ENCODE measurements at regions not wholly inside any gene's neighbourhood (a gene's known extent, or its start where the extent isn't known, plus 50 kb on each side); places are given as distances from the start of the nearest gene placed in this dataset.

GRCh38 chr21:23531444-23531843 is 2075.8 kb downstream of the MRPL39 start:
- no peaks in the 10 kb centered on the region for H3K36me3 ChIP-seq
- no peaks in the 10 kb centered on the region for H3K9me3 ChIP-seq
- no peaks in the 10 kb centered on the region for H3K27me3 ChIP-seq (replicated peaks; ENCODE audit: insufficient read depth)
- H3K4me3 ChIP-seq, result no peak overlapping the region
- no peak overlapping the region for H3K27ac ChIP-seq
- no peaks in the 10 kb centered on the region for H3K4me1 ChIP-seq (ENCODE audit: control insufficient read depth in 1 of 2, low read depth in 2 of 2)
- DNase-seq (ENCODE audit: low spot score) (no peak), ATAC-seq (ENCODE audit: insufficient number of reproducible peaks, low FRiP score, low read depth) (no peak)
- no peak for TF ChIP-seq CTCF (IDR thresholded peaks at IDR 0.05)

GRCh38 chr21:23524685-23525084 is 2082.6 kb downstream of the MRPL39 start:
- Histone ChIP-seq H3K4me3 (no peak overlapping the region), H3K27ac (no peak overlapping the region), H3K4me1 (ENCODE audit: control insufficient read depth in 1 of 2, low read depth in 2 of 2) (no peaks in the 10 kb centered on the region), H3K36me3 (no peaks in the 10 kb centered on the region), H3K27me3 (replicated peaks; ENCODE audit: insufficient read depth) (no peaks in the 10 kb centered on the region), H3K9me3 (no peaks in the 10 kb centered on the region)
- no peak for TF ChIP-seq CTCF (IDR thresholded peaks at IDR 0.05)
- no peak for DNase-seq (ENCODE audit: low spot score)
- no peak for ATAC-seq (ENCODE audit: insufficient number of reproducible peaks, low FRiP score, low read depth)

GRCh38 chr21:23522751-23523150 is 2084.5 kb downstream of the MRPL39 start:
- DNase-seq (ENCODE audit: low spot score) (no peak), ATAC-seq (ENCODE audit: insufficient number of reproducible peaks, low FRiP score, low read depth) (no peak)
- no peaks in the 10 kb centered on the region for H3K9me3 ChIP-seq
- H3K4me3 ChIP-seq, result no peak overlapping the region
- no peak for TF ChIP-seq CTCF (IDR thresholded peaks at IDR 0.05)
- no peaks in the 10 kb centered on the region for H3K27me3 ChIP-seq (replicated peaks; ENCODE audit: insufficient read depth)
- no peak overlapping the region for H3K27ac ChIP-seq
- H3K4me1 ChIP-seq (ENCODE audit: control insufficient read depth in 1 of 2, low read depth in 2 of 2), result no peaks in the 10 kb centered on the region
- H3K36me3 ChIP-seq, result no peaks in the 10 kb centered on the region

GRCh38 chr21:23507501-23507900 is 2099.8 kb downstream of the MRPL39 start:
- Histone ChIP-seq H3K9me3 (no peaks in the 10 kb centered on the region), H3K4me1 (ENCODE audit: control insufficient read depth in 1 of 2, low read depth in 2 of 2) (no peaks in the 10 kb centered on the region), H3K36me3 (no peaks in the 10 kb centered on the region), H3K27me3 (replicated peaks; ENCODE audit: insufficient read depth) (no peaks in the 10 kb centered on the region), H3K27ac (no peak overlapping the region), H3K4me3 (no peak overlapping the region)
- no peak for DNase-seq (ENCODE audit: low spot score)
- no peak for TF ChIP-seq CTCF (IDR thresholded peaks at IDR 0.05)
- ATAC-seq (ENCODE audit: insufficient number of reproducible peaks, low FRiP score, low read depth), result no peak

GRCh38 chr21:23496729-23497128 is 2110.6 kb downstream of the MRPL39 start:
- no peak for DNase-seq (ENCODE audit: low spot score)

More at GRCh38 chr21:23496729-23497128, 2110.6 kb downstream of the MRPL39 start:
- H3K4me3 ChIP-seq, result no peak overlapping the region
- H3K27me3 ChIP-seq (replicated peaks; ENCODE audit: insufficient read depth), result no peaks in the 10 kb centered on the region
- H3K27ac ChIP-seq, result no peak overlapping the region
- no peaks in the 10 kb centered on the region for H3K36me3 ChIP-seq
- H3K4me1 ChIP-seq (ENCODE audit: control insufficient read depth in 1 of 2, low read depth in 2 of 2), result no peaks in the 10 kb centered on the region
- ATAC-seq (ENCODE audit: insufficient number of reproducible peaks, low FRiP score, low read depth), result no peak
- no peaks in the 10 kb centered on the region for H3K9me3 ChIP-seq
- no peak for TF ChIP-seq CTCF (IDR thresholded peaks at IDR 0.05)
